Suprapubic skin (tissue), 3 donors: ENCODE measurements at regions not wholly inside any gene's neighbourhood (a gene's known extent, or its start where the extent isn't known, plus 50 kb on each side); places are given as distances from the start of the nearest gene placed in this dataset.

Source experiments
- CTCF ChIP-seq, 2 donors: fragments of 200-600 bp in 1 of 2; fragments of 450-650 bp in 1 of 2; sonication (generic) in 1 of 2; IDR thresholded peaks; one replicate each; pipeline ENCODE4 v1.5.1; 2016 to 2019; ENCODE audit warnings: antibody characterized with exemption in 2 of 2, mild to moderate bottlenecking in 1 of 2, moderate library complexity in 1 of 2
- EP300 ChIP-seq: sonication (generic); formaldehyde crosslinking; IDR thresholded peaks from one replicate; pipeline ENCODE4 v1.6.1; 2017; ENCODE audit warnings: antibody characterized with exemption

- TF ChIP-seq EP300 = no peak
- TF ChIP-seq CTCF (IDR thresholded peaks at IDR 0.05) = no peak
Observed at GRCh38 chr12:25415004-25415403, 138.1 kb downstream of the LMNTD1 start.
